ENCODE measurements at regions not wholly inside any gene's neighbourhood (a gene's known extent, or its start where the extent isn't known, plus 50 kb on each side); places are given as distances from the start of the nearest gene placed in this dataset.

GRCh38 chr2:16615687-16616615 is 49.7 kb downstream of the CYRIA start:
- DNase-seq (ENCODE audit: low read depth): no peak

GRCh38 chr2:16615246-16615645 is 50.4 kb downstream of the CYRIA start:
- no peak for DNase-seq (ENCODE audit: low read depth)

GRCh38 chr2:16614314-16614860 is 51.2 kb downstream of the CYRIA start:
- DNase-seq (ENCODE audit: low read depth): peak; percentile 20

GRCh38 chr2:16613539-16614011 is 52.1 kb downstream of the CYRIA start:
- no peak for DNase-seq (ENCODE audit: low read depth)

- no peak for DNase-seq (ENCODE audit: low read depth)
Observed at GRCh38 chr2:16612490-16612889, 53.1 kb downstream of the CYRIA start.

GRCh38 chr2:16609786-16610185 is 55.8 kb downstream of the CYRIA start:
- no peak for DNase-seq (ENCODE audit: low read depth)

- peak; percentile 78 for DNase-seq (ENCODE audit: low read depth)
Observed at GRCh38 chr2:16608661-16609643, 56.7 kb downstream of the CYRIA start.

GRCh38 chr2:16607301-16607700 is 58.3 kb downstream of the CYRIA start:
- DNase-seq (ENCODE audit: low read depth): no peak

GRCh38 chr2:16604236-16604635 is 61.4 kb downstream of the CYRIA start:
- DNase-seq (ENCODE audit: low read depth): no peak

- no peak for DNase-seq (ENCODE audit: low read depth)
Observed at GRCh38 chr2:16591370-16591933, 74.2 kb downstream of the CYRIA start.

- no peak for DNase-seq (ENCODE audit: low read depth)
Observed at GRCh38 chr2:16589465-16589864, 76.2 kb downstream of the CYRIA start.

- no peak for DNase-seq (ENCODE audit: low read depth)
Observed at GRCh38 chr2:16588565-16588964, 77.1 kb downstream of the CYRIA start.

- no peak for DNase-seq (ENCODE audit: low read depth)
Observed at GRCh38 chr2:16587601-16588000, 78.0 kb downstream of the CYRIA start.

- no peak for DNase-seq (ENCODE audit: low read depth)
Observed at GRCh38 chr2:16584824-16585540, 80.7 kb downstream of the CYRIA start.

- DNase-seq (ENCODE audit: low read depth): no peak
Observed at GRCh38 chr2:16584084-16584483, 81.5 kb downstream of the CYRIA start.

- DNase-seq (ENCODE audit: low read depth): no peak
Observed at GRCh38 chr2:16581241-16581640, 84.4 kb downstream of the CYRIA start.

GRCh38 chr2:16578081-16578480 is 87.6 kb downstream of the CYRIA start:
- no peak for DNase-seq (ENCODE audit: low read depth)

GRCh38 chr2:16570516-16570915 is 95.1 kb downstream of the CYRIA start:
- no peak for DNase-seq (ENCODE audit: low read depth)

- peak; percentile 3 for DNase-seq (ENCODE audit: low read depth)
Observed at GRCh38 chr2:16568998-16569784, 96.4 kb downstream of the CYRIA start.

GRCh38 chr2:16566701-16567100 is 98.9 kb downstream of the CYRIA start:
- DNase-seq (ENCODE audit: low read depth): no peak

Data from Daoy (cell line).